CD4-positive, alpha-beta T cell treated with Interleukin-21 for 1 hour (primary cell): ENCODE measurements at regions not wholly inside any gene's neighbourhood (a gene's known extent, or its start where the extent isn't known, plus 50 kb on each side); places are given as distances from the start of the nearest gene placed in this dataset.

Source experiments
- DNase-seq: peaks from one replicate; pipeline ENCODE4 v3.0.0-alpha.2; 2020

- DNase-seq = no peak
Measured at GRCh38 chr2:41610501-41611190, 437.2 kb upstream of the PKDCC start.

GRCh38 chr2:41618754-41619153 lies 429.1 kb upstream of the PKDCC start:
- DNase-seq = no peak

- DNase-seq = no peak
Measured at GRCh38 chr2:41621095-41621494, 426.7 kb upstream of the PKDCC start.

GRCh38 chr2:41621563-41621962 lies 426.3 kb upstream of the PKDCC start:
- DNase-seq = no peak

GRCh38 chr2:41622301-41622700 lies 425.5 kb upstream of the PKDCC start:
- no peak for DNase-seq

- DNase-seq = no peak
Measured at GRCh38 chr2:41626936-41627335, 420.9 kb upstream of the PKDCC start.

GRCh38 chr2:41634686-41635085 lies 413.1 kb upstream of the PKDCC start:
- DNase-seq = no peak

- no peak for DNase-seq
Measured at GRCh38 chr2:41644936-41645335, 402.9 kb upstream of the PKDCC start.

GRCh38 chr2:41647468-41648050 lies 400.3 kb upstream of the PKDCC start:
- DNase-seq = no peak

GRCh38 chr2:41657226-41657625 lies 390.6 kb upstream of the PKDCC start:
- no peak for DNase-seq

- DNase-seq = no peak
Measured at GRCh38 chr2:41659758-41660157, 388.1 kb upstream of the PKDCC start.

GRCh38 chr2:41662461-41662860 lies 385.4 kb upstream of the PKDCC start:
- no peak for DNase-seq

- no peak for DNase-seq
Measured at GRCh38 chr2:41663056-41663455, 384.8 kb upstream of the PKDCC start.

- DNase-seq = no peak
Measured at GRCh38 chr2:41668529-41668928, 379.3 kb upstream of the PKDCC start.

GRCh38 chr2:41678639-41679038 lies 369.2 kb upstream of the PKDCC start:
- no peak for DNase-seq

- no peak for DNase-seq
Measured at GRCh38 chr2:41686156-41686555, 361.7 kb upstream of the PKDCC start.

GRCh38 chr2:41691561-41691960 lies 356.3 kb upstream of the PKDCC start:
- no peak for DNase-seq

- no peak for DNase-seq
Measured at GRCh38 chr2:41694536-41695049, 353.2 kb upstream of the PKDCC start.

GRCh38 chr2:41695198-41696113 lies 352.4 kb upstream of the PKDCC start:
- DNase-seq = no peak

GRCh38 chr2:41697389-41697788 lies 350.4 kb upstream of the PKDCC start:
- no peak for DNase-seq

GRCh38 chr2:41698678-41699422 lies 349.0 kb upstream of the PKDCC start:
- no peak for DNase-seq

GRCh38 chr2:41701231-41701630 lies 346.6 kb upstream of the PKDCC start:
- DNase-seq = no peak

- DNase-seq = no peak
Measured at GRCh38 chr2:41703123-41703522, 344.7 kb upstream of the PKDCC start.
